Tibial nerve (tissue), 4 donors: ENCODE measurements at regions not wholly inside any gene's neighbourhood (a gene's known extent, or its start where the extent isn't known, plus 50 kb on each side); places are given as distances from the start of the nearest gene placed in this dataset.

ENCODE experiments used
- EP300 ChIP-seq, 2 donors: sonication (generic); formaldehyde crosslinking; IDR thresholded peaks; one replicate each; pipeline ENCODE4 v1.6.1; 2017; ENCODE audit warnings: antibody characterized with exemption in 2 of 2, mild to moderate bottlenecking in 1 of 2
- TF ChIP-seq, protein P1 (sequence below), 5 experiments: fragments of 200-600 bp in 3 of 5; fragments of 450-650 bp in 2 of 5; sonication (generic) in 3 of 5; IDR thresholded peaks; one replicate each; pipeline ENCODE4 v1.5.1; 2016 to 2019; ENCODE audit warnings: antibody characterized with exemption in 5 of 5, mild to moderate bottlenecking in 3 of 5, moderate library complexity in 2 of 5

DNA sequence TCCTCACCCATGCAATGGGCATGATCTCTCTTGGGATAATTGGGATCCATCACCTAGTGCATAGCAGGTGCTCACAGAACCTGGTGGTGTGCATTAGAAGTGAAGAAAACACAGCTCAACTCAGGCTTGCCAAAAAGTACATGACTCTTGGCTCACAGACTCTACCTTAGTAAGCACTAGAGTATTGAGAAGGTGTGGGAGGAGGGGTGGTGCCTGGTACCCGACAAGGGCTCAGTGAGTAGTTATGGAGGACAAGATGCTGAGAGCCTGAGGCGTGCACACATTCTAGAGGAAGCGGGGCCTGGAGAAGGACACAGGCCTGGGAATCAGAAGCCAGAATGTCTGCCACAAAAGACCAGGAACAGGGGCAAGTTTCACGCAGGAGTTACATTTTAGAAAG lies 100.3 kb upstream of the GRIK3 start:
- no peak for TF ChIP-seq EP300 (IDR thresholded peaks at IDR 0.05)
- TF ChIP-seq, protein P1, sequence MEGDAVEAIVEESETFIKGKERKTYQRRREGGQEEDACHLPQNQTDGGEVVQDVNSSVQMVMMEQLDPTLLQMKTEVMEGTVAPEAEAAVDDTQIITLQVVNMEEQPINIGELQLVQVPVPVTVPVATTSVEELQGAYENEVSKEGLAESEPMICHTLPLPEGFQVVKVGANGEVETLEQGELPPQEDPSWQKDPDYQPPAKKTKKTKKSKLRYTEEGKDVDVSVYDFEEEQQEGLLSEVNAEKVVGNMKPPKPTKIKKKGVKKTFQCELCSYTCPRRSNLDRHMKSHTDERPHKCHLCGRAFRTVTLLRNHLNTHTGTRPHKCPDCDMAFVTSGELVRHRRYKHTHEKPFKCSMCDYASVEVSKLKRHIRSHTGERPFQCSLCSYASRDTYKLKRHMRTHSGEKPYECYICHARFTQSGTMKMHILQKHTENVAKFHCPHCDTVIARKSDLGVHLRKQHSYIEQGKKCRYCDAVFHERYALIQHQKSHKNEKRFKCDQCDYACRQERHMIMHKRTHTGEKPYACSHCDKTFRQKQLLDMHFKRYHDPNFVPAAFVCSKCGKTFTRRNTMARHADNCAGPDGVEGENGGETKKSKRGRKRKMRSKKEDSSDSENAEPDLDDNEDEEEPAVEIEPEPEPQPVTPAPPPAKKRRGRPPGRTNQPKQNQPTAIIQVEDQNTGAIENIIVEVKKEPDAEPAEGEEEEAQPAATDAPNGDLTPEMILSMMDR (IDR thresholded peaks at IDR 0.05): no peak
